Natural killer cell (primary cell): ENCODE measurements at regions not wholly inside any gene's neighbourhood (a gene's known extent, or its start where the extent isn't known, plus 50 kb on each side); places are given as distances from the start of the nearest gene placed in this dataset.

Experiments used
- ATAC-seq, 3 donors: fragments of 150-1000 bp in 2 of 3; fragments of 200-7000 bp in 1 of 3; cut with Tn5 transposase; 1 replicate in 1 of 3; 2 replicates in 2 of 3; pipeline ENCODE4 v1.10.0; 2021; ENCODE audit warnings: mild to moderate bottlenecking in 2 of 3, moderate library complexity in 2 of 3
- DNase-seq, 2 donors: peaks; one replicate each; pipeline versions ENCODE4 v3.0.0 to v3.0.0-alpha.2; 2013 to 2021; ENCODE audit warnings: mixed read lengths in 1 of 2
- H3K27ac ChIP-seq: one replicate; pipeline ENCODE4 v1.5.1; 2013; ENCODE audit warnings: mild to moderate bottlenecking, low read length
- H3K27me3 ChIP-seq: one replicate; pipeline ENCODE4 v1.6.1; 2013; ENCODE audit warnings: low read length; ENCODE audit not compliant: control insufficient read depth, insufficient read depth
- H3K36me3 ChIP-seq: one replicate; pipeline ENCODE4 v1.6.1; 2013; ENCODE audit warnings: low read length; ENCODE audit not compliant: control insufficient read depth, insufficient read depth
- H3K4me1 ChIP-seq: one replicate; pipeline ENCODE4 v1.6.1; 2013; ENCODE audit warnings: low read length; ENCODE audit not compliant: control insufficient read depth, insufficient read depth
- H3K4me3 ChIP-seq: one replicate; pipeline ENCODE4 v1.5.1; 2013; ENCODE audit warnings: low read length
- H3K9me3 ChIP-seq: one replicate; pipeline ENCODE4 v1.6.1; 2013; ENCODE audit warnings: low read length; ENCODE audit not compliant: control insufficient read depth, insufficient read depth
- H3K27ac Mint-ChIP-seq, 2 donors: one replicate each; pipeline ENCODE4 v1.8.0; 2022; ENCODE audit warnings: mild to moderate bottlenecking in 2 of 2, mixed read lengths in 2 of 2, moderate library complexity in 1 of 2
- H3K27me3 Mint-ChIP-seq, 2 donors: one replicate each; pipeline ENCODE4 v1.8.0; 2022; ENCODE audit warnings: low read depth in 2 of 2, mixed read lengths in 2 of 2
- H3K36me3 Mint-ChIP-seq: one replicate; pipeline ENCODE4 v1.8.0; 2022; ENCODE audit warnings: mixed read lengths
- H3K4me1 Mint-ChIP-seq, 2 donors: one replicate each; pipeline ENCODE4 v1.8.0; 2022; ENCODE audit warnings: mixed read lengths in 2 of 2
- H3K4me3 Mint-ChIP-seq: one replicate; pipeline ENCODE4 v1.8.0; 2022; ENCODE audit warnings: mild to moderate bottlenecking, moderate library complexity, mixed read lengths
- H3K9me3 Mint-ChIP-seq, 2 donors: one replicate each; pipeline ENCODE4 v1.8.0; 2022; ENCODE audit warnings: mixed read lengths in 2 of 2
- CTCF ChIP-seq: fragments of 200-600 bp; IDR thresholded peaks from one replicate; pipeline ENCODE4 v1.8.0; 2022; ENCODE audit warnings: antibody characterized with exemption
- WGBS: methylation state at CpG from one replicate; pipeline ENCODE4 v1.1.7; 2013; ENCODE audit warnings: missing lambda C conversion rate; ENCODE audit not compliant: insufficient coverage; 5-methylcytosine and 5-hydroxymethylcytosine counted together
- intact Hi-C: fragments of 100-400 bp; cut with micrococcal nuclease; formaldehyde crosslinking; loops from one replicate; pipeline ENCODE4 v1.14.2; 2022

GRCh38 chr19:29086182-29086581 lies 126.8 kb downstream of the UQCRFS1 start:
- intact Hi-C loops = no loop called here
- Mint-ChIP-seq H3K27me3 (peaks cover 0 to 7% of the 10 kb centered on the region in 2 donors), H3K36me3 (no peaks in the 10 kb centered on the region), H3K4me1 (peaks cover 0 to under 1% of the 10 kb centered on the region in 2 donors), H3K27ac (no peak overlapping the region), H3K4me3 (no peak overlapping the region), H3K9me3 (no peaks in the 10 kb centered on the region)
- no peaks in the 10 kb centered on the region for H3K36me3 ChIP-seq
- H3K9me3 ChIP-seq = no peaks in the 10 kb centered on the region
- H3K27me3 ChIP-seq = no peaks in the 10 kb centered on the region
- H3K27ac ChIP-seq = no peak overlapping the region
- ATAC-seq = no peak
- no peak for TF ChIP-seq CTCF
- no peak for DNase-seq
- no peaks in the 10 kb centered on the region for H3K4me1 ChIP-seq
- H3K4me3 ChIP-seq = no peak overlapping the region
- WGBS = 94% methylated on average over 7 of the region's 7 CpGs

GRCh38 chr19:29085630-29086029 lies 127.3 kb downstream of the UQCRFS1 start:
- Histone ChIP-seq H3K9me3 (no peaks in the 10 kb centered on the region), H3K4me3 (no peak overlapping the region), H3K27ac (no peak overlapping the region), H3K4me1 (no peaks in the 10 kb centered on the region), H3K36me3 (no peaks in the 10 kb centered on the region), H3K27me3 (no peaks in the 10 kb centered on the region)
- Mint-ChIP-seq H3K36me3 (no peaks in the 10 kb centered on the region), H3K9me3 (no peaks in the 10 kb centered on the region), H3K27ac (no peak overlapping the region), H3K4me3 (no peak overlapping the region), H3K4me1 (peaks cover 0 to 5% of the 10 kb centered on the region in 2 donors), H3K27me3 (peaks cover 0 to 7% of the 10 kb centered on the region in 2 donors)
- ATAC-seq (no peak), DNase-seq (no peak)
- WGBS = 67% methylated on average over 3 of the region's 3 CpGs
- no peak for TF ChIP-seq CTCF
- intact Hi-C loops = no loop called here

GRCh38 chr19:29085206-29085605 lies 127.7 kb downstream of the UQCRFS1 start:
- H3K4me1 ChIP-seq = no peaks in the 10 kb centered on the region
- TF ChIP-seq CTCF = no peak
- intact Hi-C loops = no loop called here
- H3K27ac ChIP-seq = no peak overlapping the region
- H3K27me3 Mint-ChIP-seq = peaks cover 0 to 7% of the 10 kb centered on the region in 2 donors
- H3K9me3 Mint-ChIP-seq = no peaks in the 10 kb centered on the region
- no peak overlapping the region for H3K4me3 ChIP-seq
- H3K36me3 Mint-ChIP-seq = no peaks in the 10 kb centered on the region
- H3K36me3 ChIP-seq = no peaks in the 10 kb centered on the region
- ATAC-seq (no peak), DNase-seq (no peak)
- H3K27ac Mint-ChIP-seq = no peak overlapping the region
- H3K27me3 ChIP-seq = no peaks in the 10 kb centered on the region
- peaks cover 0 to 5% of the 10 kb centered on the region in 2 donors for H3K4me1 Mint-ChIP-seq
- no peaks in the 10 kb centered on the region for H3K9me3 ChIP-seq
- 84% methylated on average over 5 of the region's 5 CpGs for WGBS
- H3K4me3 Mint-ChIP-seq = no peak overlapping the region

- H3K27me3 Mint-ChIP-seq = peaks cover 0 to 7% of the 10 kb centered on the region in 2 donors
- intact Hi-C loops = no loop called here
- Histone ChIP-seq H3K4me3 (no peak overlapping the region), H3K27ac (no peak overlapping the region), H3K27me3 (no peaks in the 10 kb centered on the region), H3K4me1 (no peaks in the 10 kb centered on the region), H3K36me3 (no peaks in the 10 kb centered on the region), H3K9me3 (no peaks in the 10 kb centered on the region)
- ATAC-seq = no peak
- no peak overlapping the region for H3K27ac Mint-ChIP-seq
- DNase-seq = no peak
- H3K9me3 Mint-ChIP-seq = no peaks in the 10 kb centered on the region
- H3K4me1 Mint-ChIP-seq = peaks cover 0 to 5% of the 10 kb centered on the region in 2 donors
- no peaks in the 10 kb centered on the region for H3K36me3 Mint-ChIP-seq
- no peak for TF ChIP-seq CTCF
- no peak overlapping the region for H3K4me3 Mint-ChIP-seq
- WGBS = 66% methylated on average over 9 of the region's 9 CpGs
Measured at GRCh38 chr19:29084266-29084665, 128.7 kb downstream of the UQCRFS1 start.
